Muscle of leg (tissue), 3 donors: ENCODE measurements at regions not wholly inside any gene's neighbourhood (a gene's known extent, or its start where the extent isn't known, plus 50 kb on each side); places are given as distances from the start of the nearest gene placed in this dataset.
"Not testable (repeated sequence)": the region's sequence is repeated elsewhere in the genome, so short reads cannot be mapped to it uniquely, and the experiment has no call there.

ENCODE experiments used
- DNase-seq: peaks from one replicate; pipeline ENCODE4 v3.0.0; 2013
- H3K27ac ChIP-seq: one replicate; pipeline ENCODE4 v1.5.1; 2013; ENCODE audit warnings: mild to moderate bottlenecking, low read length, control low read depth
- H3K27me3 ChIP-seq: one replicate; pipeline ENCODE4 v1.6.1; 2013; ENCODE audit warnings: low read length; ENCODE audit not compliant: control insufficient read depth, insufficient read depth
- H3K36me3 ChIP-seq: one replicate; pipeline ENCODE4 v1.6.1; 2013; ENCODE audit warnings: low read length; ENCODE audit not compliant: control insufficient read depth, insufficient read depth
- H3K4me1 ChIP-seq: one replicate; pipeline ENCODE4 v1.6.1; 2013; ENCODE audit warnings: low read length; ENCODE audit not compliant: control insufficient read depth, insufficient read depth
- H3K4me3 ChIP-seq: one replicate; pipeline ENCODE4 v1.5.1; 2013; ENCODE audit warnings: low read length, control low read depth
- H3K9me3 ChIP-seq: replicated peaks from 2 replicates; pipeline ENCODE4 v1.6.1; 2013; ENCODE audit warnings: low read depth, low read length; ENCODE audit not compliant: control insufficient read depth
- WGBS: methylation state at CpG from one replicate; pipeline ENCODE4 v1.1.5; 2013; ENCODE audit warnings: missing lambda C conversion rate; ENCODE audit not compliant: insufficient coverage; 5-methylcytosine and 5-hydroxymethylcytosine counted together

DNA sequence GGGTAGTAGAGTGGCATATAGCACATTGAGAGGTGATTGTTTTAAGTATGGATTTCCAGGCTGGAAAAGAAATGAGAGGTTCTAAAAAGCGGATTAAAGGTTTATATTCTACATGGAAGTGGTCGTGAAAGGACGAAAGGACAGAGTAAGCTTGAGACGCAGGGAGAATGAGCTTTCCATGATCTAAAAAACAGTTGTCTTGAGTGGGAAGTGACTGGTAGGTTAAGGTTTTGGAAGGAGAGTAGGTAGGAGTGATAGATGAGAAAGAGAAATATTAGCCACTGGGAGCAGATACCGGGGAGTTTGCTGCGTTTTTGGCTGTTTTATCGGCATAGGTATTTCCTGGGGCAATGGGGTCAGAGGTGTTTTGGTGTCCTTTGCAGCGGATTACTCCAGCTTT, 750.6 kb upstream of the ADGRB3 start:
- Histone ChIP-seq H3K4me1 (no peaks in the 10 kb centered on the region), H3K9me3 (peaks cover 41% of the 10 kb centered on the region), H3K27me3 (no peaks in the 10 kb centered on the region), H3K27ac (no peak overlapping the region), H3K36me3 (no peaks in the 10 kb centered on the region), H3K4me3 (no peak overlapping the region)
- 81% methylated on average over 6 of the region's 8 CpGs for WGBS
- no peak for DNase-seq

DNA sequence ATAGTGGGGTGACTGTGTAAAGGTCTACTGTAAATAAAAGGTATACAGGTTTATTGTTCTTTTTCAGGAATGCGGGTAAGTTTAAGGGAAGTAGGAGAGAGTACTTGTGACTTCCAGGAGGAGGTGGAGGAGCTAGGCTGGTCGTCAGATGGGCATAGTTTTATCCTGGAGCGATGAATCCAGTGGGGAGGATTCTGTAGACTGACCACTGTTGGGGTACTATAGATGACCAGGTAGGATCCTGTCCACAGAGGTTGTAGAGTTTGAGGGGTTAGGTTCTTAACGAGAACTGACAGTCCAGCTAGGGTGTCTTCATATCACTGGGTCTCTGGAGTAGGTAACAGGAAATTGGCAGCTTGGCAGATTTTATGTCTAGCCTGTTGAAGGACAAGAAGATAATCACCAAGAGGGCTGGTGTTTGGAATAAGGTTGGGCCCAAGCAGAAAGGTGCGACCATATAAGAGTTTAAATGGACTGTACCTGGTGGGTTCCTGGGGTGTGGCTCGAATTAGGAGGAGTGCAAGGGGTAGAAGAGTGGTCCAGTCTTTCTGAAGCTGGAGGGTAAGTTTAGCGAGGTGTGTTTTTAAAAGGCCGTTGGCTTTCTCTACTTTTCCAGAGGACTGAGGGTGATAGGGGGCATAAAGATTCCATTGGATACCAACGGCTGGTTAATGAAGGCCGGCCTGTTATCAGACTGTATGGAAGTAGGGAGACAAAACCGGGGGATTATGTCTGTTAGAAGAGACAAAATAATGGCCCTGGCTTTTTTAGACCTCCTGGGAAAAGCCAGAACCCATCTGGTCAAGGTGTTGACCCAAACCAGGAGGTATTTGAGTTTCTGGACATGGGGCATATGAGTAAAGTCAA, 751.3 kb upstream of the ADGRB3 start:
- WGBS = 80% methylated on average over 11 of the region's 11 CpGs
- H3K4me3 ChIP-seq = no peak overlapping the region
- no peaks in the 10 kb centered on the region for H3K36me3 ChIP-seq
- no peak overlapping the region for H3K27ac ChIP-seq
- H3K27me3 ChIP-seq = no peaks in the 10 kb centered on the region
- H3K9me3 ChIP-seq = peaks cover 41% of the 10 kb centered on the region
- no peaks in the 10 kb centered on the region for H3K4me1 ChIP-seq
- no peak for DNase-seq

DNA sequence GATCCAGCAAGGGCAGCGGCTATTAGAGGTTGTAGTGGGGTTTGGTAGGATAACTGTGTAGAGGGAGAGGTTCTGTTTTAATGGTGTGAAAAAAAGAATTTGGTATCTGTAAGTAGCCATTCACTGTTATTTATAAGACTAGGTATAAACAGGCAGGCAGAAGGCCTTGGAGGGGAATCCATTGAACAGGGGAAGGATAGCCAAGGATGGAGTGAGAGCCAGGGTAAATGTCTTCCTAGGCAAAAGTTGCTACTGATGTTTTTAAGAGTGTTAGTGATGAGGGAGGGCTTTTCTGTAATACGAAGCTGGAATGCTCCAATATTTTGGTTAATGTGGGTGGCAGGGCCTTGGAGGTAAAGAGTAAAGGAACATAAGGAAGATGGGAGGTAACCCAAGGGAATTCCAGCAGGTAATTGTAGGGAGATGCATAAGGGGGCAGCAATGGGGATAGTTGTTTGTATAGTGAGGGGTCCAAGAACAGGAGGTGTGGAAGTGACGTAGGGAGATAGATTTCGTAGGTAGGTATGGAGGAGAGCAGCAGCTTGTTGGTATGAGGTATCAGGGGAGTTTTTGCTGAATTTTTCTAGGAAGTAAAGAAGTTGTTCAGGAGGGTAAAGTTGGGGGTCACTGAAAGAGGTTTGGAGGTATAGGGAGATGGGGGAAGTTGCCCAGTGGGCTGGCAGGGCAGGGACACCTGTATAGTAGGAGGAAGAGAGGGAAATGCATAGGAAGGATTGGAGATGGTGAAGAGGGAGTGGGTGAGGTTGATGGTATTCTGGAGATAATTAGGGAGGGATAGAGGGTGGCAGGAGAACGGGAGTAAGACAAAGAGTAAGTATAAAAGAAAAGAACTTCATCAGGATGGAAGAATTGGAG, 752.4 kb upstream of the ADGRB3 start:
- H3K4me3 ChIP-seq = no peak overlapping the region
- WGBS = 91% methylated on average over 5 of the region's 5 CpGs
- H3K27me3 ChIP-seq = no peaks in the 10 kb centered on the region
- H3K9me3 ChIP-seq = peaks cover 38% of the 10 kb centered on the region
- H3K36me3 ChIP-seq = no peaks in the 10 kb centered on the region
- H3K27ac ChIP-seq = no peak overlapping the region
- DNase-seq = no peak
- H3K4me1 ChIP-seq = no peaks in the 10 kb centered on the region

GRCh38 chr6:67881706-67882065, 753.4 kb upstream of the ADGRB3 start:
- Histone ChIP-seq H3K9me3 (peaks cover 29% of the 10 kb centered on the region), H3K4me3 (no peak overlapping the region), H3K27ac (no peak overlapping the region), H3K36me3 (no peaks in the 10 kb centered on the region), H3K27me3 (no peaks in the 10 kb centered on the region), H3K4me1 (no peaks in the 10 kb centered on the region)
- WGBS = 91% methylated on average over 4 of the region's 4 CpGs
- DNase-seq = no peak

DNA sequence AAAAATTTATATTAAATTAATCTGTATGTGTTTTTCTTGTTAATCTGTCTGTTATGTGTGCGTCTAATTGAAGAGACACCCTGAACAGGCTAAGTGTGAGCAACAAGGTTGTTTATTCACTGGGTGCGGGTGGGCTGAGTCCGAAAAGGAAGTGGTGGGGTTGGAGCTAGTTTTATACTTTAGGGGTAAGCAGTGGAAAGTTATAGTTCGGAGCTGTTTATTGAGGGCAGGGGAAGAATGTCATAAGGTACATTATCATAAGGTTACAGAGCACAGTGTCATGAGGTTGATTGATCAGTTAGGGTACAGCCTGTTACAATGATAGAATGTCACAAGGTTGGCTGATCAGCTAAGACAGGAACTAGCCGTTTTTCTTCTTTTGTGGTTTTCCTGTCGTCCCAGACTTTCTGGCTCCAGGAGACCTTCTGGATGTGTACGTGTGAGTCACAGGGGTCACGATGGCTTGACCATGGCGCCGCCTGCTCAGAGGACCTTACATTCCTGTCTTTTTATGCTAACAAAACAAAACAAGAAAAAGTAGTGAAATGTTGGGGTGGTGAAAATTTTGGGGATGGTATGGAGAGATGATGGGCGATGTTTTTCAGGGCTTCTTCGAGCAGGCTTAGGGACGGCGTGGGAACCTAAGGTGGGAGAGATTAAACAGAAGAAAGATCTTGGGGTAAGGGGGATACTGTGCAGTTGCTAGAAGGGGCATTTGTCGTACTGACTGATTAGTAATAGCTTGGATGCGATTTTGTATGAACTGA, 754.0 kb upstream of the ADGRB3 start:
- WGBS = 84% methylated on average over 12 of the region's 16 CpGs
- H3K4me3 ChIP-seq = no peak overlapping the region
- no peak for DNase-seq
- peaks cover 24% of the 10 kb centered on the region for H3K9me3 ChIP-seq
- no peaks in the 10 kb centered on the region for H3K27me3 ChIP-seq
- H3K27ac ChIP-seq = no peak overlapping the region
- no peaks in the 10 kb centered on the region for H3K4me1 ChIP-seq
- H3K36me3 ChIP-seq = no peaks in the 10 kb centered on the region

DNA sequence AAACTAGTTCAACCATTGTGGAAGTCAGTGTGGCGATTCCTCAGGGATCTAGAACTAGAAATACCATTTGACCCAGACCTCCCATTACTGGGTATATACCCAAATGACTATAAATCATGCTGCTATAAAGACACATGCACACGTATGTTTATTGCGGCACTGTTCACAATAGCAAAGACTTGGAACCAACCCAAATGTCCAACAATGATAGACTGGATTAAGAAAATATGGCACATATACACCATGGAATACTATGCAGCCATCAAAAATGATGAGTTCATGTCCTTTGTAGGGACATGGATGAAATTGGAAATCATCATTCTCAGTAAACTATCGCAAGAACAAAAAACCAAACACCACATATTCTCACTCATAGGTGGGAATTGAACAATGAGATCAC, 754.7 kb upstream of the ADGRB3 start:
- H3K27ac ChIP-seq, H3K4me1 ChIP-seq, H3K4me3 ChIP-seq, H3K36me3 ChIP-seq, H3K27me3 ChIP-seq, DNase-seq: not testable (repeated sequence)
- H3K9me3 ChIP-seq = peaks cover 19% of the 10 kb centered on the region
- no CpG with 5 or more reads among the region's 4 CpGs for WGBS

- H3K4me3 ChIP-seq, H3K36me3 ChIP-seq: not testable (repeated sequence)
- WGBS = no CpG with 5 or more reads among the region's 1 CpG
These were observed 755.2 kb upstream of the ADGRB3 start for GRCh38 chr6:67879928-67880327.

GRCh38 chr6:67879105-67879904, 755.8 kb upstream of the ADGRB3 start:
- H3K4me1 ChIP-seq, H3K4me3 ChIP-seq, H3K27ac ChIP-seq, DNase-seq, H3K27me3 ChIP-seq, H3K36me3 ChIP-seq: not testable (repeated sequence)
- peaks cover 15% of the 10 kb centered on the region for H3K9me3 ChIP-seq
- WGBS = no CpG with 5 or more reads among the region's 1 CpG

More at GRCh38 chr6:67879928-67880327, 755.2 kb upstream of the ADGRB3 start:
- H3K27ac ChIP-seq, H3K27me3 ChIP-seq, DNase-seq, H3K4me1 ChIP-seq: not testable (repeated sequence)
- peaks cover 19% of the 10 kb centered on the region for H3K9me3 ChIP-seq

GRCh38 chr6:67878216-67878615, 756.9 kb upstream of the ADGRB3 start:
- not testable (repeated sequence) for H3K9me3 ChIP-seq, H3K4me1 ChIP-seq, H3K27ac ChIP-seq, DNase-seq, H3K36me3 ChIP-seq, H3K27me3 ChIP-seq, H3K4me3 ChIP-seq
- WGBS = 86% methylated on average over 2 of the region's 7 CpGs
